ENCODE measurements at regions not wholly inside any gene's neighbourhood (a gene's known extent, or its start where the extent isn't known, plus 50 kb on each side); places are given as distances from the start of the nearest gene placed in this dataset.
"Not testable (repeated sequence)": the region's sequence is repeated elsewhere in the genome, so short reads cannot be mapped to it uniquely, and the experiment has no call there.

DNA sequence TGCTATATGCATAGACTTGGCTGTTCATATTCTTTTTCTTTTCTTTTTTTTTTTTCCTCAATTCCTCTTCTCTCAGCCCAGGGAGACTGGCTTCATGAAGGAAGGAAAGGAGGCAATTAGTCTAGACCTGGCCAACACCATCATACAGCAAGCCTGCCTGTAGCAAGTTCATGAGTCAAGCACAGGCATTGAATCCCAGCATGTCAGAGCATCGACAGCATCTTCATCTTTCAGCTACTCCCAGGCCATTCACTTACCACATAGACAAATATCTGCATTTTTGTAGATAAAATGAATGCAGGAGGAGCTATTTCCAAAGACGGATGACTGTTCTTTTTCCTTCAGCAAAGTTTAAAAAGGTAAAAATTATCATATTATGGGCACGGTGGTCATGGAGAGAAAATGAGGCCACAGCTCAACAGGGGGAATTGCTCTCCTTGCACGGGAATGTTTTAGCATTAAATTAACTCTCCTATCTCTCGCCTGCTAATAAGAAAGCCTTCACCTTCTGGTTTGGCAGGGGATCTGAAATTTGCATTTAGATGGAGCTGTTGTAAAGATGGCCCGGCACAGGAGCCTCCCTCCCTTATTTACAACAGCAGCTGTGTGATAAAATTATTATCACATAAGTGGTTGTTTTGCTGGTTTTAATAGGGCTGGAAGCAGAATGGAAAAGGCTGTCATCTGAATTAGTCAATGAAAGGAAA is 626.5 kb upstream of the AUTS2 start (continued):
- TF ChIP-seq, protein P1, sequence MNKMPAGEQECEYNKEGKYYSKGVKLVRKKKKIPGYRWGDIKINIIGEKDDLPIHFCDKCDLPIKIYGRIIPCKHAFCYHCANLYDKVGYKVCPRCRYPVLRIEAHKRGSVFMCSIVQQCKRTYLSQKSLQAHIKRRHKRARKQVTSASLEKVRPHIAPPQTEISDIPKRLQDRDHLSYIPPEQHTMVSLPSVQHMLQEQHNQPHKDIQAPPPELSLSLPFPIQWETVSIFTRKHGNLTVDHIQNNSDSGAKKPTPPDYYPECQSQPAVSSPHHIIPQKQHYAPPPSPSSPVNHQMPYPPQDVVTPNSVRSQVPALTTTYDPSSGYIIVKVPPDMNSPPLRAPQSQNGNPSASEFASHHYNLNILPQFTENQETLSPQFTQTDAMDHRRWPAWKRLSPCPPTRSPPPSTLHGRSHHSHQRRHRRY (tag by site-specific recombination; IDR thresholded peaks at IDR 0.05), result no peak
- TF ChIP-seq ZNF248 (tag by site-specific recombination; IDR thresholded peaks at IDR 0.05), result no peak

DNA sequence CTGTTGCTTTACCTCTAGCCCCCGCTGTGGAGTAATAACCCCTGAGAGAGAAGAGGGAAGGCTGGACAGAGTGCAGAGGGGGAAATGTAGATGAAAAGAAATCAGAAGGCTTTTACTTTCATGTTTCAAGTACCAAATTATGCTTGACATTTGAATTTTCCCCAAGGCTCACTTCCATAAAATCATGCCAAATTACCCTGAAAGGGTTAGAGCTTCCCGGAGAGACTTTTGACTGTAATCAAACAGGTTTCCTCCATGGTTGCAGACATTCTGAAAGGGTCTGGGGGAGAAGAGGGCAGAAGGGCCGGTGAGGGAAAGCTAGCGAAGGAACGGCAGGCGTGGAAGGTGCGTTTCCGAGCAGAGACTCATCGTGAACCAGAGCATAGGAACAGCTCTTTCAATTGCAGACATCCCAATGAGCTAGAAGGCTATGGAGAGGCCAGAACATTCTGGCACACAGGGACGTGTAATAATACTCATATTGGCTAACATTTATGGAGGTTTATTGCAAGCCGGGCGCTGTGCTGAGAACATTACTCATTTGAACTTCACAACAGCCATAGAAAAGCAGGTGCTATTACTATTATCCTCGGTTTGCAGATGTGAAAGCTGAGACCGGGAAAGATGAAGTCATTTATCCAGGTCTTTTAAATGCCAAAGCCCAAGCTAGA is 620.8 kb upstream of the AUTS2 start:
- POLR2A ChIA-PET, result no interaction called here

DNA sequence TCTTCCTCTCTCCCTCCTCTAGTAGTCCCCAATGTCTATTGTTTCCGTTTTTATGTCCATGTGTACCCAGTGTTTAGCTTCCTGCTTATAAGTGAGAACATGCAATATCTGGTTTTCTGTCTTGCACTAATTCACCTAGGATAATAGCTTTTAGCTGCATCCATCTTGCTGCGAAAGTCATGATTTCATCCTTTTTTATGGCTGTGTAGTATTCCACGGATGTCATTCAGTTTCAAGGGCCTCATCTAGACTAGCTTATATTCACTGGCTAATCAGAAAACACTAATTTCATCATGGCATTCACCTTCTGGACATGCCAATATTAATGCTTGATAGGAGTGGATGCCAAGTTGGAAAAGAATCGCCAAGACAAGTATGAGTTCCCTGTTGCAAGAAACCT is 619.6 kb upstream of the AUTS2 start:
- TF ChIP-seq ZNF600 (tag by site-specific recombination; IDR thresholded peaks at IDR 0.05), result no peak
- peak; percentile 39; the same call in 1 of the 2 replicates for TF ChIP-seq ZNF146 (tag by site-specific recombination; IDR thresholded peaks at IDR 0.05)
- no peak for TF ChIP-seq ZFHX2 (tag by site-specific recombination; conservative IDR thresholded peaks at IDR 0.05)
- no peak for TF ChIP-seq ZBTB8A (tag by site-specific recombination; IDR thresholded peaks at IDR 0.05)
- Histone ChIP-seq H3K27ac (ENCODE audit: extremely low read depth, low read depth, low read length) (no peak overlapping the region), H3K4me3 (ENCODE audit: low read depth, low read length) (no peak overlapping the region), H3K9me3 (ENCODE audit: control insufficient read depth, insufficient read depth, low read depth, low read length) (no peaks in the 10 kb centered on the region), H3K36me3 (ENCODE audit: control insufficient read depth in 2 of 2, insufficient read depth in 1 of 2, low read length in 2 of 2) (no peaks in the 10 kb centered on the region), H3K4me1 (ENCODE audit: control insufficient read depth, insufficient read depth, low read length) (no peaks in the 10 kb centered on the region)
- POLR2A ChIA-PET, result no interaction called here
- CTCF ChIA-PET, result interaction anchor here (0.5 to 1.0 kb wide), 2 partner anchors 190 to 894 kb away, joined by 3 to 4 read pairs; no protein-coding TSS in a partner anchor

More for the DNA sequence above, 620.8 kb upstream of the AUTS2 start:
- Histone ChIP-seq H3K4me1 (ENCODE audit: control insufficient read depth, insufficient read depth, low read length) (no peaks in the 10 kb centered on the region), H3K9me3 (ENCODE audit: control insufficient read depth, insufficient read depth, low read depth, low read length) (no peaks in the 10 kb centered on the region), H3K36me3 (ENCODE audit: control insufficient read depth in 2 of 2, insufficient read depth in 1 of 2, low read length in 2 of 2) (no peaks in the 10 kb centered on the region), H3K27ac (ENCODE audit: extremely low read depth, low read depth, low read length) (no peak overlapping the region), H3K4me3 (ENCODE audit: low read depth, low read length) (no peak overlapping the region)
- CTCF ChIA-PET, result interaction anchor here (0.7 to 1.0 kb wide), 2 partner anchors 90 to 191 kb away, joined by 3 to 4 read pairs; no protein-coding TSS in a partner anchor
- no peak for TF ChIP-seq ZNF473 (tag by site-specific recombination; IDR thresholded peaks at IDR 0.05)

DNA sequence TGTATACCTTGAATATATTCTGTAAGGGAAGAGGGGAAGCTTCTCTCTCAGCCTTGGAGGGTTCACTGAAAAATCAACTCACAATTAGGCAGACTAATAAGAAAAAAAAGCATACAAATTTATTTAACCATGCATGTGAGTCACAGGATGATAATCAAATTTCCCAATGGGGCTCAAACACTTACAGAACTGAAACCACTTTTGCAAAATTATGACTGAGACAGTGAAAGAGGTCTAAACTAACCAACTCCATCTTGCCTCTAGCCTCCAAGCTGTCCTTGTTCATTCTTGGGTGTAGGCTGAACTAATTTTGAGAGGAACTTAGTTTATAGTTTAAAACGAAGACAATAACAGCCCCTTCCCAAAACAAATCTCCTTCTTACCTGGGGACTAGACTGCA is 618.3 kb upstream of the AUTS2 start:
- no peaks in the 10 kb centered on the region for H3K9me3 ChIP-seq (ENCODE audit: control insufficient read depth, insufficient read depth, low read depth, low read length)
- H3K36me3 ChIP-seq (ENCODE audit: control insufficient read depth in 2 of 2, insufficient read depth in 1 of 2, low read length in 2 of 2), result no peaks in the 10 kb centered on the region
- no peak for TF ChIP-seq HOXD13 (CRISPR knock-in tag; IDR thresholded peaks at IDR 0.05; ENCODE audit: borderline replicate concordance)
- TF ChIP-seq ZNF561 (tag by site-specific recombination; IDR thresholded peaks at IDR 0.05; ENCODE audit: borderline replicate concordance), result no peak
- TF ChIP-seq KLF8 (tag by site-specific recombination; IDR thresholded peaks at IDR 0.05), result no peak
- TF ChIP-seq, protein P2, sequence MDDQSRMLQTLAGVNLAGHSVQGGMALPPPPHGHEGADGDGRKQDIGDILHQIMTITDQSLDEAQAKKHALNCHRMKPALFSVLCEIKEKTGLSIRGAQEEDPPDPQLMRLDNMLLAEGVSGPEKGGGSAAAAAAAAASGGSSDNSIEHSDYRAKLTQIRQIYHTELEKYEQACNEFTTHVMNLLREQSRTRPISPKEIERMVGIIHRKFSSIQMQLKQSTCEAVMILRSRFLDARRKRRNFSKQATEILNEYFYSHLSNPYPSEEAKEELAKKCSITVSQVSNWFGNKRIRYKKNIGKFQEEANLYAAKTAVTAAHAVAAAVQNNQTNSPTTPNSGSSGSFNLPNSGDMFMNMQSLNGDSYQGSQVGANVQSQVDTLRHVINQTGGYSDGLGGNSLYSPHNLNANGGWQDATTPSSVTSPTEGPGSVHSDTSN (CRISPR knock-in tag; IDR thresholded peaks at IDR 0.05), result no peak
- TF ChIP-seq ZFP41 (tag by site-specific recombination; IDR thresholded peaks at IDR 0.05; ENCODE audit: borderline replicate concordance), result no peak
- TF ChIP-seq, protein P3, sequence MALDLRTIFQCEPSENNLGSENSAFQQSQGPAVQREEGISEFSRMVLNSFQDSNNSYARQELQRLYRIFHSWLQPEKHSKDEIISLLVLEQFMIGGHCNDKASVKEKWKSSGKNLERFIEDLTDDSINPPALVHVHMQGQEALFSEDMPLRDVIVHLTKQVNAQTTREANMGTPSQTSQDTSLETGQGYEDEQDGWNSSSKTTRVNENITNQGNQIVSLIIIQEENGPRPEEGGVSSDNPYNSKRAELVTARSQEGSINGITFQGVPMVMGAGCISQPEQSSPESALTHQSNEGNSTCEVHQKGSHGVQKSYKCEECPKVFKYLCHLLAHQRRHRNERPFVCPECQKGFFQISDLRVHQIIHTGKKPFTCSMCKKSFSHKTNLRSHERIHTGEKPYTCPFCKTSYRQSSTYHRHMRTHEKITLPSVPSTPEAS (tag by site-specific recombination; IDR thresholded peaks at IDR 0.05), result no peak
- ChIA-PET CTCF (no interaction called here), POLR2A (no interaction called here)
- H3K4me1 ChIP-seq (ENCODE audit: control insufficient read depth, insufficient read depth, low read length), result no peaks in the 10 kb centered on the region
- H3K27ac ChIP-seq (ENCODE audit: extremely low read depth, low read depth, low read length), result no peak overlapping the region
- H3K4me3 ChIP-seq (ENCODE audit: low read depth, low read length), result no peak overlapping the region

DNA sequence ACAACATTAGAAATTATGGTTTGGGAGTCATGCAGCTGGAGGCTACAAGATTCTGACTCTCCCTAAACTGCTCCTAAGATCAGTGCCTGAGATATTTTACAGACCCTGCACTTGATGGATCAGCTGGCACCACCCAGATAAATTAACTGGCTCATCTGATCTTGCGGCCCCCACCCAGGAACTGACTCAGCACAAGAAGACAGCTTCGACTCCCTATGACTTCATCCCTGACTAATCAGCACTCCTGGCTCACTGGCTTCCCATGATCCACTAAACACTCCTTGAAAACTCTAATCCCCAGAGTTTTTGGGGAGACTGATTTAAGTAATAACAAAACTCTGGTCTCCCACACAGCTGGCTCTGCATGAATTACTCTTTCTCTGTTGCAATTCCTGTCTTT is 617.8 kb upstream of the AUTS2 start:
- H3K9me3 ChIP-seq (ENCODE audit: control insufficient read depth, insufficient read depth, low read depth, low read length); H3K27ac ChIP-seq (ENCODE audit: extremely low read depth, low read depth, low read length); H3K4me1 ChIP-seq (ENCODE audit: control insufficient read depth, insufficient read depth, low read length); CTCF ChIA-PET; POLR2A ChIA-PET; H3K36me3 ChIP-seq (ENCODE audit: control insufficient read depth in 2 of 2, insufficient read depth in 1 of 2, low read length in 2 of 2); H3K4me3 ChIP-seq (ENCODE audit: low read depth, low read length): not testable (repeated sequence)

Data from HEK293 (cell line).